Hematopoietic multipotent progenitor cell treated with erythropoietin and hydrocortisone succinate and interleukin-3 and kit ligand, for 6 days (in vitro differentiated cells): ENCODE measurements at regions not wholly inside any gene's neighbourhood (a gene's known extent, or its start where the extent isn't known, plus 50 kb on each side); places are given as distances from the start of the nearest gene placed in this dataset.

Experiments
- DNase-seq: peaks from one replicate; pipeline ENCODE4 v3.0.0-alpha.2; 2015

- no peak for DNase-seq
These were observed 281.1 kb downstream of the MRPL39 start for GRCh38 chr21:25326181-25326580.

- no peak for DNase-seq
These were observed 282.6 kb downstream of the MRPL39 start for GRCh38 chr21:25324666-25325065.

- DNase-seq, result no peak
These were observed 283.8 kb downstream of the MRPL39 start for GRCh38 chr21:25323356-25323949.

GRCh38 chr21:25314247-25314646, 293.0 kb downstream of the MRPL39 start:
- no peak for DNase-seq

GRCh38 chr21:25313829-25314228, 293.5 kb downstream of the MRPL39 start:
- DNase-seq, result no peak

- no peak for DNase-seq
These were observed 299.8 kb downstream of the MRPL39 start for GRCh38 chr21:25307489-25307888.

GRCh38 chr21:25304611-25305010, 302.7 kb downstream of the MRPL39 start:
- no peak for DNase-seq

GRCh38 chr21:25300632-25301031, 306.6 kb downstream of the MRPL39 start:
- DNase-seq, result no peak

GRCh38 chr21:25298512-25299491, 308.5 kb downstream of the MRPL39 start:
- no peak for DNase-seq

GRCh38 chr21:25297117-25297516, 310.2 kb downstream of the MRPL39 start:
- DNase-seq, result no peak

- no peak for DNase-seq
These were observed 311.0 kb downstream of the MRPL39 start for GRCh38 chr21:25296252-25296651.

- no peak for DNase-seq
These were observed 314.9 kb downstream of the MRPL39 start for GRCh38 chr21:25292396-25292795.

- DNase-seq, result peak; percentile 48
These were observed 323.6 kb downstream of the MRPL39 start for GRCh38 chr21:25283720-25284119.

- DNase-seq, result no peak
These were observed 326.1 kb downstream of the MRPL39 start for GRCh38 chr21:25281134-25281533.

- DNase-seq, result no peak
These were observed 327.2 kb downstream of the MRPL39 start for GRCh38 chr21:25280061-25280460.

- no peak for DNase-seq
These were observed 333.3 kb downstream of the MRPL39 start for GRCh38 chr21:25273959-25274358.

GRCh38 chr21:25254491-25255174, 352.6 kb downstream of the MRPL39 start:
- DNase-seq, result no peak

- no peak for DNase-seq
These were observed 360.7 kb downstream of the MRPL39 start for GRCh38 chr21:25246546-25246945.

GRCh38 chr21:25244735-25245134, 362.5 kb downstream of the MRPL39 start:
- DNase-seq, result no peak

- DNase-seq, result no peak
These were observed 363.5 kb downstream of the MRPL39 start for GRCh38 chr21:25243808-25244207.

- DNase-seq, result no peak
These were observed 366.3 kb downstream of the MRPL39 start for GRCh38 chr21:25240974-25241373.

- DNase-seq, result no peak
These were observed 372.2 kb downstream of the MRPL39 start for GRCh38 chr21:25234857-25235801.
